ENCODE measurements at regions not wholly inside any gene's neighbourhood (a gene's known extent, or its start where the extent isn't known, plus 50 kb on each side); places are given as distances from the start of the nearest gene placed in this dataset.

DNA sequence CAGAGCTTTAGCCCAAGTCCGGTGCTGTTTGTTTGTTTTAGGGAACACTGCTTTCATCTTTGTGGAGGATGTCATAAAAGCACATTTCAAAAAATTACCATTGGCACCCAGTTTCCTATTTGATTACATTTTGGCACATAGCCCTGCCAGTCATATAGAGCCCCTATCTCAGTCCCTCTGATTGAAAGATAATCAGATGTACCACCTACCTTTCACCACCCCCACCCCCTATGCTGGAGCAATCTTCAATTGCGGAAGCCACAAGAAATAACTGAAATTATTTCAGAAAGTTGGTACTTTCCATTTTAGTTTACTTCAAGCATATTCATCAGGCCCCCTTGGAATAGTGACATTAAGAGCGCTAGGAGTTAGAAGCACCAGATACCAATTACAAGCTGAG, 136.7 kb upstream of the RPL34 start:
- TF ChIP-seq, protein P1, sequence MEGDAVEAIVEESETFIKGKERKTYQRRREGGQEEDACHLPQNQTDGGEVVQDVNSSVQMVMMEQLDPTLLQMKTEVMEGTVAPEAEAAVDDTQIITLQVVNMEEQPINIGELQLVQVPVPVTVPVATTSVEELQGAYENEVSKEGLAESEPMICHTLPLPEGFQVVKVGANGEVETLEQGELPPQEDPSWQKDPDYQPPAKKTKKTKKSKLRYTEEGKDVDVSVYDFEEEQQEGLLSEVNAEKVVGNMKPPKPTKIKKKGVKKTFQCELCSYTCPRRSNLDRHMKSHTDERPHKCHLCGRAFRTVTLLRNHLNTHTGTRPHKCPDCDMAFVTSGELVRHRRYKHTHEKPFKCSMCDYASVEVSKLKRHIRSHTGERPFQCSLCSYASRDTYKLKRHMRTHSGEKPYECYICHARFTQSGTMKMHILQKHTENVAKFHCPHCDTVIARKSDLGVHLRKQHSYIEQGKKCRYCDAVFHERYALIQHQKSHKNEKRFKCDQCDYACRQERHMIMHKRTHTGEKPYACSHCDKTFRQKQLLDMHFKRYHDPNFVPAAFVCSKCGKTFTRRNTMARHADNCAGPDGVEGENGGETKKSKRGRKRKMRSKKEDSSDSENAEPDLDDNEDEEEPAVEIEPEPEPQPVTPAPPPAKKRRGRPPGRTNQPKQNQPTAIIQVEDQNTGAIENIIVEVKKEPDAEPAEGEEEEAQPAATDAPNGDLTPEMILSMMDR (IDR thresholded peaks at IDR 0.05; ENCODE audit: insufficient read depth, low read length, poor library complexity, severe bottlenecking) = no peak
- no peak for TF ChIP-seq EZH2phosphoT487 (conservative IDR thresholded peaks at IDR 0.05; ENCODE audit: low read length)

Measured in SU-DHL-6 (cell line).